ENCODE measurements at regions not wholly inside any gene's neighbourhood (a gene's known extent, or its start where the extent isn't known, plus 50 kb on each side); places are given as distances from the start of the nearest gene placed in this dataset.

DNA sequence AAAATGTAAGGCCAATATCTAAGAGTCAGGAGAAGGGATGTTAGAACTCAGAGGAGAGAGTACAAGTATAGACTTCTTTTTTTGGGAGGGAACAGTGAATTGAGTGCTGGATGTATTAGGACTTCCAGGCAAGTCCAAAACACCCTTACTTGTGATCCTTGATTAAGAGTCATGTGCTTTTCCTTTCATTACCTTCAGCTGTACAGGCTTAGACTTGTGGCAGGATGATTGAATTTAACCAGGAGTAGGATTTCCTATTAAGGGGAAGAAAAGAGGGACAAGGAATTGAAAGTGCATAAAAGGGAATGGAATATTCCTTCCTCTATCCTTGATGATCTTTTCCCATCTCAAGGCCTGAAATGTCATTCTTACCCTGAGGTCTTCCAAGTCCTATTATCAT is 606.7 kb downstream of the STIM2 start:
- Histone ChIP-seq H3K4me1 (ENCODE audit: control insufficient read depth in 1 of 2, insufficient read depth in 2 of 2, low read length in 2 of 2) (no peaks in the 10 kb centered on the region), H3K27me3 (ENCODE audit: control insufficient read depth in 1 of 2, insufficient read depth in 2 of 2, low read length in 1 of 2) (no peaks in the 10 kb centered on the region), H3K9me3 (ENCODE audit: control insufficient read depth, low read length) (no peaks in the 10 kb centered on the region), H3K4me3 (ENCODE audit: low read length in 2 of 2) (no peak overlapping the region), H3K36me3 (ENCODE audit: control insufficient read depth in 1 of 2, insufficient read depth in 2 of 2, low read length in 1 of 2) (no peaks in the 10 kb centered on the region), H3K27ac (ENCODE audit: low read depth in 1 of 2, low read length in 2 of 2) (no peak overlapping the region)
- no peak for ATAC-seq (ENCODE audit: low FRiP score)
- intact Hi-C loops (cut with DNase I), result no loop called here
- no peak for DNase-seq

DNA sequence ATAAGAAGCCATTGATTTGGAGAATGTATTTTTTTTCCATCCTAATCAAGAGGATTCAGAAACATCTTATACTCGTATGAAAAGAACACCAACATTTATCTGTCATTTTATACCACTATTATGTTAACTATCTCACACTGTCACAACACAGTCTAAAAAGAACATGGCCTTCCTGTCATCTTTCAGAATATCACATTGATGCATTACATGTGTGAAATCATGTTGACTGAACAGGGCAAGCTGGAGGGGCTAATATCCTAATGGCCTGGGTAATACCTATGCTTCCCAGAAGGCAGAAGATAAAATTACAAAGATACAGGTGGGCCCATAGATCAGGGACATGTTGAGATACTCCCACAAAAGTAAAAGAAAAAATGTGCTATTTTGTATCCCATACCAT is 611.7 kb downstream of the STIM2 start:
- Histone ChIP-seq H3K27me3 (ENCODE audit: control insufficient read depth in 1 of 2, insufficient read depth in 2 of 2, low read length in 1 of 2) (peaks cover 0 to 1% of the 10 kb centered on the region in 2 donors), H3K27ac (ENCODE audit: low read depth in 1 of 2, low read length in 2 of 2) (no peak overlapping the region), H3K4me3 (ENCODE audit: low read length in 2 of 2) (no peak overlapping the region), H3K4me1 (ENCODE audit: control insufficient read depth in 1 of 2, insufficient read depth in 2 of 2, low read length in 2 of 2) (no peaks in the 10 kb centered on the region), H3K36me3 (ENCODE audit: control insufficient read depth in 1 of 2, insufficient read depth in 2 of 2, low read length in 1 of 2) (no peaks in the 10 kb centered on the region), H3K9me3 (ENCODE audit: control insufficient read depth, low read length) (no peaks in the 10 kb centered on the region)
- ATAC-seq (ENCODE audit: low FRiP score) (no peak), DNase-seq (no peak)
- intact Hi-C loops (cut with DNase I), result no loop called here
- WGBS, 2 donors, result 74 to 76% methylated on average over 1 of the region's 1 CpG

DNA sequence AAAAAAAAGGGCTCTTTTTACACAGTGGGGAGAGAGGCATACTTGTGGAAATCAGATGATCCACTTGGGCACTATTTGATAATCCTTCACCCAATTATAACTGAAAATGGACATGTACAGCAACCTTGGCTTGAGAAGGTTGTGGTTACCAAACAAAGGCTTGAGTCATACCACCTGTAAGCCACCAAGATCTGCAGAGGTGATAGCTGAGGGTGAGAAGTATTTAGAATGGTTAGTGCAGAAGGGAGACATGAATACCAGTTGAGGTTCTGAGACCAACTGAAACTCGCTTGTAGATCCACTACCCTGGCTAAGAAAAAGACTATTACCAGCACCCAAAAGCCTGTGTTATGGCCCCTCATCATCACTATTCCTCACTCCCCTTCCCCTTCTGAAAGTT is 614.0 kb downstream of the STIM2 start:
- ATAC-seq (ENCODE audit: low FRiP score), result no peak
- Histone ChIP-seq H3K9me3 (ENCODE audit: control insufficient read depth, low read length) (no peaks in the 10 kb centered on the region), H3K27me3 (ENCODE audit: control insufficient read depth in 1 of 2, insufficient read depth in 2 of 2, low read length in 1 of 2) (peaks cover 0 to 1% of the 10 kb centered on the region in 2 donors), H3K27ac (ENCODE audit: low read depth in 1 of 2, low read length in 2 of 2) (no peak overlapping the region), H3K4me1 (ENCODE audit: control insufficient read depth in 1 of 2, insufficient read depth in 2 of 2, low read length in 2 of 2) (no peaks in the 10 kb centered on the region), H3K4me3 (ENCODE audit: low read length in 2 of 2) (no peak overlapping the region), H3K36me3 (ENCODE audit: control insufficient read depth in 1 of 2, insufficient read depth in 2 of 2, low read length in 1 of 2) (no peaks in the 10 kb centered on the region)
- DNase-seq, result no peak
- intact Hi-C loops (cut with DNase I), result no loop called here
- WGBS, 2 donors, result 81 to 83% methylated on average over 1 of the region's 1 CpG

DNA sequence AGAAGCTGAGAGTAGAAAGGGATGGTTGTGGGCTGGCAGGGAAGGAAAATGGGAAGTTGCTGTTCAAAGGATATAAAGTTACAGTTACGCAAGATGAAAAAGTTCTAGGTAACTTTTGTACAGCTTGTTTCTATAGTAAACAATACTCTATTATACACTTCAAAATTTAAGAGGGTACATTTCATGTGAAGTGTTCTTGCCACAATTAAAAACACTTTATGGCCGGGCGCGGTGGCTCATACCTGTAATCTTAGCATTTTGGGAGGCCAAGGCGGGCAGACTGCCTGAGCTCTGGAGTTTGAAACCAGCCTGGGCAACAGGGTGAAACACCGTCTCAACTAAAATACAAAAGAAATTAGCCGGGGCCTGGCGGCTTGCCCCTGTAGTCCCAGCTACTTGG is 623.6 kb downstream of the STIM2 start:
- Histone ChIP-seq H3K9me3 (ENCODE audit: control insufficient read depth, low read length) (no peaks in the 10 kb centered on the region), H3K27me3 (ENCODE audit: control insufficient read depth in 1 of 2, insufficient read depth in 2 of 2, low read length in 1 of 2) (no peaks in the 10 kb centered on the region), H3K27ac (ENCODE audit: low read depth in 1 of 2, low read length in 2 of 2) (no peak overlapping the region), H3K4me3 (ENCODE audit: low read length in 2 of 2) (no peak overlapping the region), H3K4me1 (ENCODE audit: control insufficient read depth in 1 of 2, insufficient read depth in 2 of 2, low read length in 2 of 2) (no peaks in the 10 kb centered on the region), H3K36me3 (ENCODE audit: control insufficient read depth in 1 of 2, insufficient read depth in 2 of 2, low read length in 1 of 2) (no peaks in the 10 kb centered on the region)
- no peak for DNase-seq
- no peak for ATAC-seq (ENCODE audit: low FRiP score)
- WGBS, 2 donors, result 93% methylated on average over 8 of the region's 8 CpGs
- intact Hi-C loops (cut with DNase I), result no loop called here

DNA sequence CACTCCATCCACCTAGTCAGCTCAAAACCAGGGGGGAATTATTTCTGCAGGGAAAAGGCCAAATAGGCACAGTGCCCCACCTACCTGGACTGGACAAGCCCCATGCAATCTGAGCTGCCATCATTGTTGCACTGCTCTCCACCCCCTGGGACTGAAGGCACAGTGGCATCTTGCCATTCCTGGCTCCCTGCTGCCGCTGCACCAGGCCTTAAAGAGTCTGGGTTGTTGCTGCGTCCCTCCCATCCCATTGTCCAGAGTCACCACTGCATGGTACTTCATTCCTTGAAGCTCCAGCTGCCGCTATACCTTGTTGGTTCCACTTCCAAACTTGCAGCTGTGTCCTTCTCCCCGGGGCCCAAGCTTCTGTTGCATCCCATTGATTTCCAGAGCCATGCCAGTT is 629.7 kb downstream of the STIM2 start:
- Histone ChIP-seq H3K4me3 (ENCODE audit: low read length in 2 of 2) (no peak overlapping the region), H3K27me3 (ENCODE audit: control insufficient read depth in 1 of 2, insufficient read depth in 2 of 2, low read length in 1 of 2) (no peaks in the 10 kb centered on the region), H3K9me3 (ENCODE audit: control insufficient read depth, low read length) (no peaks in the 10 kb centered on the region), H3K4me1 (ENCODE audit: control insufficient read depth in 1 of 2, insufficient read depth in 2 of 2, low read length in 2 of 2) (no peaks in the 10 kb centered on the region), H3K27ac (ENCODE audit: low read depth in 1 of 2, low read length in 2 of 2) (no peak overlapping the region), H3K36me3 (ENCODE audit: control insufficient read depth in 1 of 2, insufficient read depth in 2 of 2, low read length in 1 of 2) (no peaks in the 10 kb centered on the region)
- no peak for DNase-seq
- whole genome bisulfite sequencing, 2 donors, result 84 to 86% methylated on average over 4 of the region's 4 CpGs
- no peak for ATAC-seq (ENCODE audit: low FRiP score)
- intact Hi-C loops (cut with DNase I), result no loop called here

DNA sequence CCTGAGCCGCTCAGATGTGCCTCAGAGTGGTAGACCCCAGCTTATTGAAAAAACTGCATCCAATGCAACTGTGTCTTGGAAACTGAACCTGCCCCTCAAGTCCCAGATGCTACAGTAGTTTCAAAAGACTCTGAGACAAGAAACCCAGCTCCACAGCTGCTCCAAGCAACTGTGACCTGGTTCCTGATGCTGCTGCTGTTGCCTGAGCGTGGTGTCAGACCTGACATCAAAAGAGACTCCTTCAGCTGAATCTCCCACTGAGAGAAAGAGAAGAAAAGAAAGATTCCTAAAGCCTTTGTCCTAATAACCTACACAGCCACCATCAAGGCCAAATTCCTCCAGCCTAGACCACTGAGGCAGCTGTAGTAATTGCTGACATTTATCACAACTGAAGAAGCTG is 630.1 kb downstream of the STIM2 start:
- no peaks in the 10 kb centered on the region for H3K9me3 ChIP-seq (ENCODE audit: control insufficient read depth, low read length)
- no peaks in the 10 kb centered on the region for H3K36me3 ChIP-seq (ENCODE audit: control insufficient read depth in 1 of 2, insufficient read depth in 2 of 2, low read length in 1 of 2)
- no peak overlapping the region for H3K27ac ChIP-seq (ENCODE audit: low read depth in 1 of 2, low read length in 2 of 2)
- ATAC-seq (ENCODE audit: low FRiP score) (no peak), DNase-seq (no peak)
- intact Hi-C loops (cut with DNase I), result no loop called here
- no peak overlapping the region for H3K4me3 ChIP-seq (ENCODE audit: low read length in 2 of 2)
- WGBS, 2 donors, result 77 to 82% methylated on average over 2 of the region's 2 CpGs
- H3K27me3 ChIP-seq (ENCODE audit: control insufficient read depth in 1 of 2, insufficient read depth in 2 of 2, low read length in 1 of 2), result no peaks in the 10 kb centered on the region
- no peaks in the 10 kb centered on the region for H3K4me1 ChIP-seq (ENCODE audit: control insufficient read depth in 1 of 2, insufficient read depth in 2 of 2, low read length in 2 of 2)

DNA sequence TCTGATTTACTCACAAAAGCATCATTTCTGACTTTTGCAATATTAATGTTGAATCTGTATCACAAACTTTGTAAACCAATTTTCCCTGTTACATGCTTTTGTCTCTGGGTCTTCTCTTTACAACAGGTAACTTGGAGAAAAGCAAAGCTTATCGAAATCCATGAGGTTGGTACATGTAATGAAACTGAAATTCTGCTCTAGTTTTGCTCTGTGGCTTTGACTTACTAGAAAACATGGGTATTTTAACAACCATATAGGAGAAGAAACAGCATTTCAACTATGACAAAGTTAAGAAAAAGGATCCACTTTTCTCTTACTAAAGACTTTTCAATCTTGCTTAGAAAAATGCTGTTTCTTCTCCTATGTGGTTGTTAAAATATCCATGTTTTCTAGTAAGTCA is 645.8 kb downstream of the STIM2 start:
- DNase-seq (no peak), ATAC-seq (ENCODE audit: low FRiP score) (no peak)

DNA sequence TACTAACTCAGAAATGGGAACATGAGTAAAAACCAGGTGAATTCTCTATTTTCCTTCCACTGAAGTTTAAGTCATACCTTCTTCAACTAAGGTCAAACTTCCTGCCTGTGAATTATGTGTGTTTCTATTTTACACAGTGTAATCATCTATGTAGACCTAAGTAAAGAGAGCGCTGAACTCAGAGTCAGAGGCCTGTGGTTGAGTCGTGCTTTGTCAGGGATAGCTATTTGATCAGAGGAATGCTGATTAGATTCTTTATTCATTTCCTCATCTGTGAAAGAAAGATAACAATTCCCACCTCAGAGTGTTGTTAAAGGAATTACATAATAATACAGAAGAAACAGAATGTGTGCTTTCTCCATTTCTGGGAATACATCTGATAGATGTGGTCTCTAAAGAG is 654.1 kb downstream of the STIM2 start:
- Histone ChIP-seq H3K9me3 (ENCODE audit: control insufficient read depth, low read length) (no peaks in the 10 kb centered on the region), H3K27me3 (ENCODE audit: control insufficient read depth in 1 of 2, insufficient read depth in 2 of 2, low read length in 1 of 2) (no peaks in the 10 kb centered on the region), H3K36me3 (ENCODE audit: control insufficient read depth in 1 of 2, insufficient read depth in 2 of 2, low read length in 1 of 2) (no peaks in the 10 kb centered on the region), H3K4me1 (ENCODE audit: control insufficient read depth in 1 of 2, insufficient read depth in 2 of 2, low read length in 2 of 2) (no peaks in the 10 kb centered on the region), H3K27ac (ENCODE audit: low read depth in 1 of 2, low read length in 2 of 2) (no peak overlapping the region), H3K4me3 (ENCODE audit: low read length in 2 of 2) (no peak overlapping the region)
- 58 to 59% methylated on average over 2 of the region's 2 CpGs for WGBS, 2 donors
- intact Hi-C loops (cut with DNase I), result no loop called here
- DNase-seq (no peak), ATAC-seq (ENCODE audit: low FRiP score) (no peak)

More for the DNA sequence above, 645.8 kb downstream of the STIM2 start:
- no peaks in the 10 kb centered on the region for H3K4me1 ChIP-seq (ENCODE audit: control insufficient read depth in 1 of 2, insufficient read depth in 2 of 2, low read length in 2 of 2)
- intact Hi-C loops (cut with DNase I), result no loop called here
- no peak overlapping the region for H3K4me3 ChIP-seq (ENCODE audit: low read length in 2 of 2)
- H3K27me3 ChIP-seq (ENCODE audit: control insufficient read depth in 1 of 2, insufficient read depth in 2 of 2, low read length in 1 of 2), result no peaks in the 10 kb centered on the region
- H3K27ac ChIP-seq (ENCODE audit: low read depth in 1 of 2, low read length in 2 of 2), result no peak overlapping the region
- H3K36me3 ChIP-seq (ENCODE audit: control insufficient read depth in 1 of 2, insufficient read depth in 2 of 2, low read length in 1 of 2), result no peaks in the 10 kb centered on the region
- H3K9me3 ChIP-seq (ENCODE audit: control insufficient read depth, low read length), result no peaks in the 10 kb centered on the region
- WGBS, 2 donors, result 71 to 74% methylated on average over 1 of the region's 1 CpG

DNA sequence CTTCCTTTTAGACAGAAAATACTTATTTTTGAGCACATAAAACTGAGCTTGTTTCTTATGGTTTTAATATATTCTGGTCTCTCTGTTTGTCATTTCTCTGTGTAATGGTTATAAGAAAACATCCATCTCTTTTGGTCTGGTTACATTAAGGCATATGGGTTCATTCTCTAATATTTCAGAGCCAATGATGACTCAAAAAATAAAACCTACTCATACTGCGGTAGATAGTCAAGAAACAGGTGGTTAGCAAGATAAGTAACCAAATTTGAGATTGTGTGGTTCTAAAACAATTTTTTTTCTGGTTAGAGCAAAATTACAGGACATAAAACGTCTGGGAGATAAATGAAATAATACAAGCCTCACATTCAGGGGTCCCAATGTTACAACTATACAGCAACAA is 654.5 kb downstream of the STIM2 start:
- Histone ChIP-seq H3K9me3 (ENCODE audit: control insufficient read depth, low read length) (no peaks in the 10 kb centered on the region), H3K4me1 (ENCODE audit: control insufficient read depth in 1 of 2, insufficient read depth in 2 of 2, low read length in 2 of 2) (no peaks in the 10 kb centered on the region), H3K4me3 (ENCODE audit: low read length in 2 of 2) (no peak overlapping the region), H3K36me3 (ENCODE audit: control insufficient read depth in 1 of 2, insufficient read depth in 2 of 2, low read length in 1 of 2) (no peaks in the 10 kb centered on the region), H3K27ac (ENCODE audit: low read depth in 1 of 2, low read length in 2 of 2) (no peak overlapping the region), H3K27me3 (ENCODE audit: control insufficient read depth in 1 of 2, insufficient read depth in 2 of 2, low read length in 1 of 2) (no peaks in the 10 kb centered on the region)
- WGBS, 2 donors, result 48 to 55% methylated on average over 2 of the region's 2 CpGs
- intact Hi-C loops (cut with DNase I), result no loop called here
- no peak for ATAC-seq (ENCODE audit: low FRiP score)
- no peak for DNase-seq
